RWPE2 (cell line): ENCODE measurements at regions not wholly inside any gene's neighbourhood (a gene's known extent, or its start where the extent isn't known, plus 50 kb on each side); places are given as distances from the start of the nearest gene placed in this dataset.

Source experiments
- ATAC-seq: fragments of 200-7000 bp; cut with Tn5 transposase; 3 replicates; pipeline ENCODE4 v1.9.1; 2021; ENCODE audit warnings: low read depth
- DNase-seq: peaks from one replicate; pipeline ENCODE4 v3.0.0-alpha.2; 2020; ENCODE audit warnings: low spot score
- H3K27ac ChIP-seq: fragments of 450-650 bp; 2 replicates; pipeline ENCODE4 v1.5.1; 2017; ENCODE audit warnings: mild to moderate bottlenecking; ENCODE audit not compliant: poor library complexity, severe bottlenecking
- H3K27me3 ChIP-seq: fragments of 250-450 bp; sonication (Bioruptor Pico); 2 replicates; pipeline ENCODE4 v1.5.1; 2021; ENCODE audit warnings: mild to moderate bottlenecking, moderate library complexity; ENCODE audit not compliant: insufficient read depth, poor library complexity, severe bottlenecking
- H3K36me3 ChIP-seq: fragments of 250-450 bp; sonication (Bioruptor Pico); 2 replicates; pipeline ENCODE4 v1.5.1; 2020; ENCODE audit warnings: low read depth, mild to moderate bottlenecking, moderate library complexity
- H3K4me1 ChIP-seq: fragments of 250-450 bp; sonication (Bioruptor Pico); 2 replicates; pipeline ENCODE4 v1.5.1; 2021; ENCODE audit warnings: mild to moderate bottlenecking, moderate library complexity; ENCODE audit not compliant: insufficient read depth, poor library complexity, severe bottlenecking
- H3K4me3 ChIP-seq: fragments of 250-450 bp; sonication (Bioruptor Pico); 2 replicates; pipeline ENCODE4 v1.5.1; 2021; ENCODE audit warnings: mild to moderate bottlenecking, moderate library complexity; ENCODE audit not compliant: severe bottlenecking
- H3K9me3 ChIP-seq: fragments of 250-450 bp; sonication (Bioruptor Pico); 2 replicates; pipeline ENCODE4 v1.5.1; 2021; ENCODE audit warnings: mild to moderate bottlenecking, moderate library complexity; ENCODE audit not compliant: severe bottlenecking
- TF ChIP-seq, protein P1 (sequence below): fragments of 450-650 bp; IDR thresholded peaks from one replicate; pipeline ENCODE4 v1.5.1; 2017; ENCODE audit warnings: mild to moderate bottlenecking, moderate library complexity; ENCODE audit not compliant: poor library complexity, severe bottlenecking

DNA sequence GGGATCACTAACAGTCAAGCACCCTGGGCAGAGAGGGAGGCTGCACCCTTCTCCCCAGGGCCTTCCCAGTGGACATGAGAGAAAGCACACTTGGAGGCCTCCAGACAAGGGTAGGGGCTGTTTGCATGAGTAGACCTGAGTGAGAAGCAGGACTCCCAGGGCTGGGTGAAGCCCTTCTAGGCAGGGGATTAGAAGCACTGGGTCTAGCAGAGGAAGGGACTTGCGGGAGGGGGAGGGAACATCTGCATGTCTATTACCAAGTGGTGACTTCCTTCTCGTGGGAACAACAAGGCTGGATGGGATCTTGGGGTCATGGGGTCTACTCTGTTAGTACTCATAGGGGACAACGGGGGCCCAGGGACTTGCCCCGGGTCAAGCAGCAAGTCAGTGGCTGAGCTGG, 67.8 kb downstream of the EMX2 start:
- H3K27ac ChIP-seq, result no peak overlapping the region
- peaks cover 6% of the 10 kb centered on the region for H3K4me1 ChIP-seq
- ATAC-seq, result no peak
- no peak for DNase-seq
- H3K9me3 ChIP-seq, result no peaks in the 10 kb centered on the region
- no peaks in the 10 kb centered on the region for H3K27me3 ChIP-seq
- TF ChIP-seq, protein P1, sequence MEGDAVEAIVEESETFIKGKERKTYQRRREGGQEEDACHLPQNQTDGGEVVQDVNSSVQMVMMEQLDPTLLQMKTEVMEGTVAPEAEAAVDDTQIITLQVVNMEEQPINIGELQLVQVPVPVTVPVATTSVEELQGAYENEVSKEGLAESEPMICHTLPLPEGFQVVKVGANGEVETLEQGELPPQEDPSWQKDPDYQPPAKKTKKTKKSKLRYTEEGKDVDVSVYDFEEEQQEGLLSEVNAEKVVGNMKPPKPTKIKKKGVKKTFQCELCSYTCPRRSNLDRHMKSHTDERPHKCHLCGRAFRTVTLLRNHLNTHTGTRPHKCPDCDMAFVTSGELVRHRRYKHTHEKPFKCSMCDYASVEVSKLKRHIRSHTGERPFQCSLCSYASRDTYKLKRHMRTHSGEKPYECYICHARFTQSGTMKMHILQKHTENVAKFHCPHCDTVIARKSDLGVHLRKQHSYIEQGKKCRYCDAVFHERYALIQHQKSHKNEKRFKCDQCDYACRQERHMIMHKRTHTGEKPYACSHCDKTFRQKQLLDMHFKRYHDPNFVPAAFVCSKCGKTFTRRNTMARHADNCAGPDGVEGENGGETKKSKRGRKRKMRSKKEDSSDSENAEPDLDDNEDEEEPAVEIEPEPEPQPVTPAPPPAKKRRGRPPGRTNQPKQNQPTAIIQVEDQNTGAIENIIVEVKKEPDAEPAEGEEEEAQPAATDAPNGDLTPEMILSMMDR, result no peak
- no peaks in the 10 kb centered on the region for H3K36me3 ChIP-seq
- no peak overlapping the region for H3K4me3 ChIP-seq

DNA sequence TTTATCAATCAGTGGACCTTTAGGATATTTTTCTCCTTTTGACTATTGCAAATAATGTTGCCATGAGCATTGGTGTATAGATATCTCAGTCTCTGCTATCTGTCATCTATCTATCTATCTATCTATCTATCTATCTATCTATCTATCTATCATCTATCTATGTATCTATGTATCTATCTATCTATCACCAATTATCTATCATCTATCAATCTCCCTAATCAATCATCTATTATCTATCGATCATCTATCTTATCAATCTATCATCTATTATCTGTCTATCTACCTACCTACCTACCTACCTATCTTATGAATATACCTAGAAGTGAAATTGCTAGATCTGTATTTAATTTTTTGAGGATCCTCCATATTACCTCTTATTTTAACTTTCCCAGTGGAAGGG, 69.6 kb downstream of the EMX2 start:
- H3K36me3 ChIP-seq, result no peaks in the 10 kb centered on the region
- H3K27me3 ChIP-seq, result no peaks in the 10 kb centered on the region
- no peaks in the 10 kb centered on the region for H3K9me3 ChIP-seq
- TF ChIP-seq, protein P1, result no peak
- peaks cover 6% of the 10 kb centered on the region for H3K4me1 ChIP-seq
- no peak overlapping the region for H3K4me3 ChIP-seq
- no peak overlapping the region for H3K27ac ChIP-seq
- ATAC-seq (no peak), DNase-seq (no peak)

DNA sequence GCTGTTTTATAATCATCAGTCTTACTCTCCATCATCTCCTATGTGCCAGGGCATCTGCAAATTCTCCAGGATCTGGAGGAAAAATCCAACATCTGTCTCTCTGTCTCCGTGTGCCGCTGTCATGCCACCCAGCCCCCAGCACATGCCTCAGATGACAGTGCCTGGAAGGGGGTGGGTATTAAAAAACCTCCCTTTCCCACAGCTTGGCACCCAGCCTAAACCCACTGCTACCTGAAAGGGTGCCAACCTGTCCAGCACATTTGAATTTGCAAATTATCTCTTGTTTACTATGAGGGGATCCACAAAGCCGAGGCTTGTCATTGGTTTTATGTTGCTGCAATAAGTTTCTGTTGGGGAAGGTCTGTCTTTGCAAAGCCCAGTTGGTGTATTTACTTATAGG, 73.1 kb downstream of the EMX2 start:
- H3K27me3 ChIP-seq, result no peaks in the 10 kb centered on the region

DNA sequence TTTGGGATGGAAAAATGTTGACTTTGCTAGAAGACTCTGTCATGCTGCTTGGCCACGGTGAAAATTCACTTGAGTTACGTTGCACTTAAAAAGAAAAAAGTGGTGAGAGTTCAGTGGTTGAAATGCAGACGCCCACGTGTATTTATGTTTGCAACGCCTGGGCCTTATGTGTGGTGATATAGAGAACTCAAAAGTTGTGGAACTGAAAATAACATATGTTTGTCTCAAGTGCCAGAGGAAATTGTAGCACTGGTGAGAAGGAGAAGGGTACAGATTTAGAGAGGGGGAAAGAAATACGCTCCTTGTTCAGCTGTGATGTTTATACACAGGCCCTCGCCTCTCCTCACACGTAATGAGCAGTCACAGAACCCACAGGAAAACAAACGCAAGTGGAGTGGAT, 73.6 kb downstream of the EMX2 start:
- TF ChIP-seq, protein P1, result no peak
- ATAC-seq, result no peak
- no peak overlapping the region for H3K27ac ChIP-seq

More for the DNA sequence above, 73.1 kb downstream of the EMX2 start:
- DNase-seq, result no peak
- Histone ChIP-seq H3K27ac (no peak overlapping the region), H3K4me3 (no peak overlapping the region), H3K4me1 (no peaks in the 10 kb centered on the region), H3K9me3 (no peaks in the 10 kb centered on the region), H3K36me3 (no peaks in the 10 kb centered on the region)
- ATAC-seq, result no peak
- TF ChIP-seq, protein P1, result no peak

DNA sequence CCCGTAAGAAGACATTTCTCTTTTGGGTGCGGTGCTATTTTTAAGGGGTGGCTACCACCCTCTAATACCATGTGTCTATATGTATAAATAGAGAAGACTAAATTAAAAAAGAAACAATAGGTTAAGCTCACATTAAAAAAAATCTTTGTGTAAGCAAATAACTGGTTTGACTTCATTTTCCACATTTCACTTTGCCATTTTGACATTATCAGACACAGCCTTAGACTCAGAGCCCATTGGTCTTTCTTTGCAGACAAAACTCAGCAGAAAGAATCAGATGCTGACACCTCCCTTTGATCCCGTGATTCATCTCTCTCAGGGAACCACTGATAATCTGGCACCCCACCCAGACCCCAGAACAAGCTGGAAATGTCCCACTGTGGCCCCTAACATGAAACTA, 74.5 kb downstream of the EMX2 start:
- H3K27me3 ChIP-seq, result no peaks in the 10 kb centered on the region
- no peaks in the 10 kb centered on the region for H3K36me3 ChIP-seq
- DNase-seq (no peak), ATAC-seq (no peak)
- no peaks in the 10 kb centered on the region for H3K4me1 ChIP-seq
- no peaks in the 10 kb centered on the region for H3K9me3 ChIP-seq
- no peak overlapping the region for H3K4me3 ChIP-seq
- no peak overlapping the region for H3K27ac ChIP-seq
- TF ChIP-seq, protein P1, result no peak

More for the DNA sequence above, 73.6 kb downstream of the EMX2 start:
- Histone ChIP-seq H3K36me3 (no peaks in the 10 kb centered on the region), H3K4me1 (no peaks in the 10 kb centered on the region), H3K4me3 (no peak overlapping the region), H3K27me3 (no peaks in the 10 kb centered on the region), H3K9me3 (no peaks in the 10 kb centered on the region)
- no peak for DNase-seq
